ENCODE measurements at regions not wholly inside any gene's neighbourhood (a gene's known extent, or its start where the extent isn't known, plus 50 kb on each side); places are given as distances from the start of the nearest gene placed in this dataset.

DNA sequence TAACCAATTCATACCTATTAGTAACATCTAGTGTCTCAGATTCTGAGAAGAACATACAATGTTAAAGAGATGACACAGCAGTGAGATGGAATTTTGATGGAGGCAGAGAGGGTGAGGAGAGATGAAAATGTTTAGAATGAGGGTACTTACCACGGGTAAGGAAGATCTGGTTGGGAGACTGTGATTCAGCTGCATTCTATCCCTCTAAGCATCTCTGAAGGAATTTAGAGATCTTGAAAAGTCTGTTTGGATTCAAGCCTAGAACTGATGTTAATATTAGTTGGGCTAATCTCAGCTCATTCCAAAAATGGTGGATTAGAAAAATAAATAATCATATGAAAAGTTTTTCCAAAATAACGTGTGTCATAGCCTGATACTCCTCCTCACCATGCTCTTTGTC, 191.5 kb upstream of the CLINT1 start:
- no peak for DNase-seq
- Histone ChIP-seq H3K27ac (ENCODE audit: low read depth in 1 of 2, low read length in 2 of 2) (no peak overlapping the region), H3K4me3 (replicated peaks in 1 of 3; ENCODE audit: low read depth in 2 of 3, low read length in 3 of 3) (no peak overlapping the region), H3K27me3 (ENCODE audit: control insufficient read depth in 2 of 2, insufficient read depth in 2 of 2, low read length in 2 of 2) (peaks cover 0 to 3% of the 10 kb centered on the region in 2 donors), H3K79me2 (ENCODE audit: insufficient read depth, low read length) (no peaks in the 10 kb centered on the region), H3K4me1 (ENCODE audit: control insufficient read depth in 1 of 2, insufficient read depth in 2 of 2, low read length in 2 of 2) (no peaks in the 10 kb centered on the region), H3K9me3 (replicated peaks in 1 of 2; ENCODE audit: control insufficient read depth in 1 of 2, insufficient read depth in 1 of 2, low read length in 2 of 2) (no peaks in the 10 kb centered on the region), H4K20me1 (ENCODE audit: insufficient read depth, low read length) (no peaks in the 10 kb centered on the region), H3K4me2 (replicated peaks; ENCODE audit: extremely low read depth, low read length, poor library complexity, severe bottlenecking) (no peak overlapping the region), H3K36me3 (replicated peaks in 1 of 2; ENCODE audit: control insufficient read depth in 1 of 2, insufficient read depth in 2 of 2, low read length in 2 of 2) (no peaks in the 10 kb centered on the region), H2AFZ (ENCODE audit: insufficient read depth, low read depth, low read length, poor library complexity, severe bottlenecking) (no peak overlapping the region), H3K9ac (ENCODE audit: insufficient read depth, low read length, poor library complexity, severe bottlenecking) (no peak overlapping the region)
- Mint-ChIP-seq H3K27ac (no peak overlapping the region), H3K4me3 (no peak overlapping the region), H3K36me3 (no peaks in the 10 kb centered on the region), H3K27me3 (ENCODE audit: low read depth in 3 of 3) (peaks cover 4 to 15% (median 5%) of the 10 kb centered on the region in 3 donors), H3K9me3 (peaks cover 0 to 2% (median 0%) of the 10 kb centered on the region in 7 donors), H3K4me1 (no peaks in the 10 kb centered on the region)
- intact Hi-C loops (cut with micrococcal nuclease) = no loop called here
- no peak for TF ChIP-seq CTCF (IDR thresholded peaks at IDR 0.05)
- 100% methylated on average over 1 of the region's 2 CpGs for WGBS (ENCODE audit: insufficient coverage)

DNA sequence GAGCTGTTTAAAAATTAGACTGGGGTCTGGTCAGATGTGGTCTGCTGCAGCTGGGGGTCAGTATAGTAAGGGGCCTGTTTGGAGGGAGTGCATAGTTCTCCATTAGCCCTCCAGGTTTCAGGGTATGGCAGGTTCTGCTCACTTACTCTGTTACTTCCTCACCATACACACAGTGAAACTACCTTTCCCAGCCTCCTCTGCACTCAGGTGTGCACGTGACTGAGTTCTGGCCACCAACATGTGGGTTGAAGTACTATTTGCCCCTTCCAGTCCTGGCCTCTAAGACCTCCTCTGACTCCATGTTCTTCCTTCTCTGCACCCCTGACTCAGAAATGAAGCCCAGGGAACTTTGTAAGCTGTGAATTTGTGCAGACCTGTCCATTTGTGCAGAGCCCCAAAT, 190.5 kb upstream of the CLINT1 start:
- no peak overlapping the region for H3K27ac ChIP-seq (ENCODE audit: low read depth in 1 of 2, low read length in 2 of 2)
- intact Hi-C loops (cut with micrococcal nuclease) = no loop called here
- Mint-ChIP-seq H3K36me3 (no peaks in the 10 kb centered on the region), H3K27ac (no peak overlapping the region), H3K4me3 (no peak overlapping the region), H3K27me3 (ENCODE audit: low read depth in 3 of 3) (peaks cover 3 to 9% (median 4%) of the 10 kb centered on the region in 3 donors), H3K9me3 (peaks cover 2 to 7% (median 3%) of the 10 kb centered on the region in 7 donors), H3K4me1 (no peaks in the 10 kb centered on the region)
- H3K9ac ChIP-seq (ENCODE audit: insufficient read depth, low read length, poor library complexity, severe bottlenecking) = no peak overlapping the region
- no peaks in the 10 kb centered on the region for H4K20me1 ChIP-seq (ENCODE audit: insufficient read depth, low read length)
- H2AFZ ChIP-seq (ENCODE audit: insufficient read depth, low read depth, low read length, poor library complexity, severe bottlenecking) = no peak overlapping the region
- no peaks in the 10 kb centered on the region for H3K36me3 ChIP-seq (replicated peaks in 1 of 2; ENCODE audit: control insufficient read depth in 1 of 2, insufficient read depth in 2 of 2, low read length in 2 of 2)
- no peak overlapping the region for H3K4me2 ChIP-seq (replicated peaks; ENCODE audit: extremely low read depth, low read length, poor library complexity, severe bottlenecking)
- H3K4me1 ChIP-seq (ENCODE audit: control insufficient read depth in 1 of 2, insufficient read depth in 2 of 2, low read length in 2 of 2) = no peaks in the 10 kb centered on the region
- H3K27me3 ChIP-seq (ENCODE audit: control insufficient read depth in 2 of 2, insufficient read depth in 2 of 2, low read length in 2 of 2) = no peaks in the 10 kb centered on the region
- 71% methylated on average over 1 of the region's 1 CpG for WGBS (ENCODE audit: insufficient coverage)
- H3K79me2 ChIP-seq (ENCODE audit: insufficient read depth, low read length) = no peaks in the 10 kb centered on the region
- TF ChIP-seq CTCF (IDR thresholded peaks at IDR 0.05) = no peak
- no peak overlapping the region for H3K4me3 ChIP-seq (replicated peaks in 1 of 3; ENCODE audit: low read depth in 2 of 3, low read length in 3 of 3)
- peaks cover 3 to 6% of the 10 kb centered on the region in 2 donors for H3K9me3 ChIP-seq (replicated peaks in 1 of 2; ENCODE audit: control insufficient read depth in 1 of 2, insufficient read depth in 1 of 2, low read length in 2 of 2)
- no peak for DNase-seq
